ENCODE measurements at regions not wholly inside any gene's neighbourhood (a gene's known extent, or its start where the extent isn't known, plus 50 kb on each side); places are given as distances from the start of the nearest gene placed in this dataset.

GRCh38 chr10:118412132-118412760 is 70.1 kb upstream of the FAM204A start:
- no peak overlapping the region for H3K9ac ChIP-seq (ENCODE audit: extremely low read depth, insufficient read length, low read length)
- no peaks in the 10 kb centered on the region for H3K23me2 ChIP-seq (ENCODE audit: insufficient read length, low read depth, low read length, poor library complexity, severe bottlenecking)
- no peak overlapping the region for H3K56ac ChIP-seq (ENCODE audit: insufficient read length, low read depth, low read length)
- Mint-ChIP-seq H3K27me3 (ENCODE audit: low read depth) (no peaks in the 10 kb centered on the region; the same call in 1 of the 2 replicates), H3K27ac (no peak overlapping the region), H3K36me3 (ENCODE audit: insufficient read depth in 1 of 3, low read depth in 3 of 3) (no peaks in the 10 kb centered on the region), H3K4me3 (no peak overlapping the region), H3K4me1 (peaks cover 19 to 20% of the 10 kb centered on the region in 2 experiments), H3K9me3 (no peaks in the 10 kb centered on the region)
- H3K4ac ChIP-seq (ENCODE audit: low read depth, low read length): no peak overlapping the region
- H4K20me1 ChIP-seq (ENCODE audit: control insufficient read depth, insufficient read depth, insufficient read length): no peaks in the 10 kb centered on the region
- no peak for TF ChIP-seq CTCF (conservative IDR thresholded peaks at IDR 0.05)
- no peaks in the 10 kb centered on the region for H3K27me3 ChIP-seq (ENCODE audit: insufficient read depth, low read length)
- no peak overlapping the region for H4K91ac ChIP-seq (ENCODE audit: insufficient read length, low read depth, low read length)
- H3K4me2 ChIP-seq (ENCODE audit: insufficient read depth, insufficient read length, low read length): no peak overlapping the region
- H2BK12ac ChIP-seq (ENCODE audit: insufficient read length, low read depth, low read length): no peak overlapping the region
- H3K14ac ChIP-seq (ENCODE audit: insufficient read depth, low read length): no peak overlapping the region
- H2AFZ ChIP-seq (ENCODE audit: low read length): no peak overlapping the region
- no CpG with 5 or more reads among the region's 8 CpGs for WGBS (ENCODE audit: extremely low coverage, insufficient read length, low lambda C conversion rate)
- no peak overlapping the region for H3T11ph ChIP-seq (ENCODE audit: low read length)
- H2BK120ac ChIP-seq (ENCODE audit: low read depth, low read length, poor library complexity, severe bottlenecking): no peak overlapping the region
- H2BK15ac ChIP-seq (ENCODE audit: low read depth, low read length): no peak overlapping the region
- H2AK5ac ChIP-seq (ENCODE audit: insufficient read length, low read length): no peak overlapping the region
- H2BK5ac ChIP-seq (ENCODE audit: insufficient read length, low read length): no peak overlapping the region
- H3K18ac ChIP-seq (ENCODE audit: insufficient read length, low read depth, low read length): no peak overlapping the region
- no peak overlapping the region for H4K5ac ChIP-seq (ENCODE audit: insufficient read length, low read depth, low read length)
- no peak overlapping the region for H3K23ac ChIP-seq (ENCODE audit: insufficient read length, low read depth, low read length)
- DNase-seq: no peak
- H3K79me1 ChIP-seq (ENCODE audit: insufficient read depth, low read depth, low read length, poor library complexity, severe bottlenecking): no peaks in the 10 kb centered on the region
- no peak overlapping the region for H4K8ac ChIP-seq (replicated peaks; ENCODE audit: insufficient read length, low read depth, low read length)
- no peak overlapping the region for H2BK20ac ChIP-seq (ENCODE audit: low read depth, low read length, poor library complexity, severe bottlenecking)
- no peaks in the 10 kb centered on the region for H3K79me2 ChIP-seq (ENCODE audit: insufficient read depth, low read length)
- no peak overlapping the region for H3K27ac ChIP-seq (ENCODE audit: insufficient read length, low read depth, low read length)
- peaks cover 5% of the 10 kb centered on the region; the same call in 1 of the 2 replicates for H3K4me1 ChIP-seq (ENCODE audit: insufficient read depth, low read length)
- H3K9me3 ChIP-seq (ENCODE audit: control insufficient read depth, low read depth, low read length): no peaks in the 10 kb centered on the region
